Neural progenitor cell (in vitro differentiated cells): ENCODE measurements at regions not wholly inside any gene's neighbourhood (a gene's known extent, or its start where the extent isn't known, plus 50 kb on each side); places are given as distances from the start of the nearest gene placed in this dataset.
"Not testable (repeated sequence)": the region's sequence is repeated elsewhere in the genome, so short reads cannot be mapped to it uniquely, and the experiment has no call there.

Experiments
- DNase-seq: peaks from one replicate; pipeline ENCODE4 v3.0.0-alpha.2; 2016; ENCODE audit warnings: low spot score
- H2AFZ ChIP-seq: fragments of 200-600 bp; sonication (generic); replicated peaks from 2 replicates; pipeline ENCODE4 v1.6.1; 2016; ENCODE audit warnings: antibody characterized with exemption
- H3F3A ChIP-seq: fragments of 200-600 bp; sonication (generic); 2 replicates; pipeline ENCODE4 v1.6.1; 2016; ENCODE audit warnings: antibody characterized with exemption, low read depth
- H3K27ac ChIP-seq: fragments of 200-600 bp; sonication (generic); 2 replicates; pipeline ENCODE4 v1.5.1; 2016; ENCODE audit warnings: mild to moderate bottlenecking
- H3K27me3 ChIP-seq: fragments of 200-600 bp; sonication (generic); 2 replicates; pipeline ENCODE4 v1.6.1; 2016; ENCODE audit warnings: mild to moderate bottlenecking, moderate library complexity
- H3K36me3 ChIP-seq: fragments of 200-600 bp; sonication (generic); 2 replicates; pipeline ENCODE4 v1.5.1; 2016
- H3K4me1 ChIP-seq: fragments of 200-600 bp; sonication (generic); 2 replicates; pipeline ENCODE4 v1.6.1; 2016; ENCODE audit warnings: mixed run types
- H3K4me2 ChIP-seq: fragments of 200-600 bp; sonication (generic); 2 replicates; pipeline ENCODE4 v1.6.1; 2016
- H3K4me3 ChIP-seq: fragments of 200-600 bp; sonication (generic); 2 replicates; pipeline ENCODE4 v1.5.1; 2016
- H3K79me2 ChIP-seq: fragments of 200-600 bp; sonication (generic); 2 replicates; pipeline ENCODE4 v1.6.1; 2016; ENCODE audit warnings: low read depth
- H3K9ac ChIP-seq: fragments of 200-600 bp; sonication (generic); 2 replicates; pipeline ENCODE4 v1.6.1; 2016
- H3K9me3 ChIP-seq: fragments of 200-600 bp; sonication (generic); 2 replicates; pipeline ENCODE4 v1.5.1; 2016; ENCODE audit warnings: low read depth
- H4K20me1 ChIP-seq: fragments of 200-600 bp; sonication (generic); 2 replicates; pipeline ENCODE4 v1.6.1; 2016; ENCODE audit warnings: low read depth
- H3K27ac Mint-ChIP-seq: 3 replicates; pipeline ENCODE4 v1.8.0; 2021; ENCODE audit warnings: mixed read lengths
- H3K27me3 Mint-ChIP-seq: 2 replicates; pipeline ENCODE4 v1.8.0; 2022; ENCODE audit warnings: low read depth, mild to moderate bottlenecking, inconsistent platforms, moderate library complexity, mixed read lengths; ENCODE audit not compliant: insufficient read depth
- H3K36me3 Mint-ChIP-seq: 3 replicates; pipeline ENCODE4 v1.8.0; 2021; ENCODE audit warnings: mixed read lengths
- H3K4me1 Mint-ChIP-seq: 3 replicates; pipeline ENCODE4 v1.8.0; 2021; ENCODE audit warnings: mixed read lengths
- H3K4me3 Mint-ChIP-seq: 3 replicates; pipeline ENCODE4 v1.8.0; 2021; ENCODE audit warnings: mild to moderate bottlenecking, moderate library complexity, mixed read lengths
- H3K9me3 Mint-ChIP-seq: 3 replicates; pipeline ENCODE4 v1.8.0; 2020; ENCODE audit warnings: mixed read lengths

GRCh38 chr11:67806183-67806582 is 131.8 kb upstream of the ALDH3B2 start:
- not testable (repeated sequence) for H3K9me3 ChIP-seq, H3K36me3 Mint-ChIP-seq, H3K4me1 ChIP-seq, H3K27me3 Mint-ChIP-seq, H3K79me2 ChIP-seq, H3K27me3 ChIP-seq, H3K9ac ChIP-seq, H3K36me3 ChIP-seq, H4K20me1 ChIP-seq, H3F3A ChIP-seq, H3K27ac ChIP-seq, H3K9me3 Mint-ChIP-seq
- Histone ChIP-seq H3K4me2 (peak overlapping the region; percentile 84), H2AFZ (peak overlapping the region; percentile 53), H3K4me3 (peak overlapping the region; percentile 74)
- DNase-seq, result peak; percentile 90
- Mint-ChIP-seq H3K27ac (peak overlapping the region; percentile 39), H3K4me3 (peak overlapping the region; percentile 90), H3K4me1 (peaks cover 24% of the 10 kb centered on the region)

GRCh38 chr11:67805253-67806126 is 131.1 kb upstream of the ALDH3B2 start:
- H3K27me3 Mint-ChIP-seq, H3K4me1 ChIP-seq, H3K27me3 ChIP-seq, H3K36me3 ChIP-seq, H3K9me3 Mint-ChIP-seq, H3K79me2 ChIP-seq, H3K27ac ChIP-seq, H3K36me3 Mint-ChIP-seq, H3K9ac ChIP-seq, H3F3A ChIP-seq, H4K20me1 ChIP-seq, H3K9me3 ChIP-seq: not testable (repeated sequence)
- H2AFZ ChIP-seq, result peak overlapping the region; percentile 72
- DNase-seq, result peak; percentile 96
- Mint-ChIP-seq H3K4me1 (peaks cover 19% of the 10 kb centered on the region), H3K27ac (peak overlapping the region; percentile 69), H3K4me3 (peak overlapping the region; percentile 90)
- peak overlapping the region; percentile 84 for H3K4me2 ChIP-seq
- H3K4me3 ChIP-seq, result peak overlapping the region; percentile 74

GRCh38 chr11:67804435-67805252 is 130.2 kb upstream of the ALDH3B2 start:
- not testable (repeated sequence) for H3K9me3 Mint-ChIP-seq, H3K36me3 Mint-ChIP-seq, H3K4me1 ChIP-seq, H3K9me3 ChIP-seq, H3K27me3 Mint-ChIP-seq, H3K36me3 ChIP-seq, H3K27me3 ChIP-seq, H3K9ac ChIP-seq, H3K27ac ChIP-seq, H3K27ac Mint-ChIP-seq, H3F3A ChIP-seq, H4K20me1 ChIP-seq, H3K79me2 ChIP-seq
- H3K4me3 ChIP-seq, result peak overlapping the region; percentile 74
- DNase-seq, result peak; percentile 30
- Mint-ChIP-seq H3K4me1 (peaks cover 20% of the 10 kb centered on the region), H3K4me3 (peak overlapping the region; percentile 90)
- peak overlapping the region; percentile 75 for H3K4me2 ChIP-seq
- peak overlapping the region; percentile 72 for H2AFZ ChIP-seq

- not testable (repeated sequence) for H3K9me3 ChIP-seq, H3K79me2 ChIP-seq, H3K27ac Mint-ChIP-seq, H3K4me3 ChIP-seq, H3K9ac ChIP-seq, H3F3A ChIP-seq, H3K9me3 Mint-ChIP-seq, H2AFZ ChIP-seq, H3K36me3 ChIP-seq, H4K20me1 ChIP-seq, H3K27ac ChIP-seq, H3K4me2 ChIP-seq, H3K36me3 Mint-ChIP-seq, DNase-seq, H3K27me3 ChIP-seq, H3K4me1 ChIP-seq, H3K27me3 Mint-ChIP-seq
- Mint-ChIP-seq H3K4me1 (peaks cover 21% of the 10 kb centered on the region), H3K4me3 (peak overlapping the region; percentile 69)
Observed at GRCh38 chr11:67803519-67803918, 129.1 kb upstream of the ALDH3B2 start.

GRCh38 chr11:67803055-67803454 is 128.6 kb upstream of the ALDH3B2 start:
- peaks cover 18% of the 10 kb centered on the region for H3K4me1 Mint-ChIP-seq
- DNase-seq, H3K27ac Mint-ChIP-seq, H3K9me3 ChIP-seq, H3K4me3 Mint-ChIP-seq, H3K27ac ChIP-seq, H3K27me3 ChIP-seq, H3K9me3 Mint-ChIP-seq, H3K4me1 ChIP-seq, H3K79me2 ChIP-seq, H4K20me1 ChIP-seq, H3K36me3 ChIP-seq, H2AFZ ChIP-seq, H3K27me3 Mint-ChIP-seq, H3K4me3 ChIP-seq, H3K36me3 Mint-ChIP-seq, H3F3A ChIP-seq, H3K9ac ChIP-seq, H3K4me2 ChIP-seq: not testable (repeated sequence)

- not testable (repeated sequence) for H3K27me3 Mint-ChIP-seq
Observed at GRCh38 chr11:67802623-67803022, 128.2 kb upstream of the ALDH3B2 start.

GRCh38 chr11:67801397-67801796 is 127.0 kb upstream of the ALDH3B2 start:
- not testable (repeated sequence) for H3K9me3 ChIP-seq, H3K79me2 ChIP-seq, H3K27me3 Mint-ChIP-seq, H3K4me3 Mint-ChIP-seq, H3K36me3 Mint-ChIP-seq, H3F3A ChIP-seq, H3K9me3 Mint-ChIP-seq, H3K27ac ChIP-seq, H3K27me3 ChIP-seq, H4K20me1 ChIP-seq, H3K4me1 ChIP-seq, H2AFZ ChIP-seq, H3K4me2 ChIP-seq, H3K27ac Mint-ChIP-seq, H3K9ac ChIP-seq, DNase-seq, H3K4me3 ChIP-seq, H3K36me3 ChIP-seq
- H3K4me1 Mint-ChIP-seq, result peaks cover 10% of the 10 kb centered on the region

More at GRCh38 chr11:67802623-67803022, 128.2 kb upstream of the ALDH3B2 start:
- not testable (repeated sequence) for H3K36me3 Mint-ChIP-seq, H2AFZ ChIP-seq, H3K27ac ChIP-seq, H3F3A ChIP-seq, H3K4me1 ChIP-seq, H3K4me2 ChIP-seq, H3K9ac ChIP-seq, H3K9me3 ChIP-seq, H3K36me3 ChIP-seq, H3K27ac Mint-ChIP-seq, DNase-seq, H3K9me3 Mint-ChIP-seq, H3K27me3 ChIP-seq, H4K20me1 ChIP-seq, H3K79me2 ChIP-seq, H3K4me3 ChIP-seq
- peaks cover 18% of the 10 kb centered on the region for H3K4me1 Mint-ChIP-seq
- H3K4me3 Mint-ChIP-seq, result peak overlapping the region; percentile 11

GRCh38 chr11:67800591-67800990 is 126.2 kb upstream of the ALDH3B2 start:
- H3K9me3 ChIP-seq, H3K36me3 ChIP-seq, H3K4me2 ChIP-seq, H3K4me1 Mint-ChIP-seq, H3K36me3 Mint-ChIP-seq, H3K27me3 Mint-ChIP-seq, H3K9me3 Mint-ChIP-seq, H3K27ac Mint-ChIP-seq, H4K20me1 ChIP-seq, H3K79me2 ChIP-seq, H3K9ac ChIP-seq, H3K4me3 Mint-ChIP-seq, H3K27ac ChIP-seq, H3K4me3 ChIP-seq, DNase-seq, H3K4me1 ChIP-seq, H3K27me3 ChIP-seq, H2AFZ ChIP-seq, H3F3A ChIP-seq: not testable (repeated sequence)
